IPS DF 4.7 (cell line): ENCODE measurements at regions not wholly inside any gene's neighbourhood (a gene's known extent, or its start where the extent isn't known, plus 50 kb on each side); places are given as distances from the start of the nearest gene placed in this dataset.
"Not testable (repeated sequence)": the region's sequence is repeated elsewhere in the genome, so short reads cannot be mapped to it uniquely, and the experiment has no call there.

Experiments
- DNase-seq: peaks from one replicate; pipeline ENCODE4 v3.0.0-alpha.2; 2013; ENCODE audit warnings: low spot score; ENCODE audit errors: extremely low read depth

DNA sequence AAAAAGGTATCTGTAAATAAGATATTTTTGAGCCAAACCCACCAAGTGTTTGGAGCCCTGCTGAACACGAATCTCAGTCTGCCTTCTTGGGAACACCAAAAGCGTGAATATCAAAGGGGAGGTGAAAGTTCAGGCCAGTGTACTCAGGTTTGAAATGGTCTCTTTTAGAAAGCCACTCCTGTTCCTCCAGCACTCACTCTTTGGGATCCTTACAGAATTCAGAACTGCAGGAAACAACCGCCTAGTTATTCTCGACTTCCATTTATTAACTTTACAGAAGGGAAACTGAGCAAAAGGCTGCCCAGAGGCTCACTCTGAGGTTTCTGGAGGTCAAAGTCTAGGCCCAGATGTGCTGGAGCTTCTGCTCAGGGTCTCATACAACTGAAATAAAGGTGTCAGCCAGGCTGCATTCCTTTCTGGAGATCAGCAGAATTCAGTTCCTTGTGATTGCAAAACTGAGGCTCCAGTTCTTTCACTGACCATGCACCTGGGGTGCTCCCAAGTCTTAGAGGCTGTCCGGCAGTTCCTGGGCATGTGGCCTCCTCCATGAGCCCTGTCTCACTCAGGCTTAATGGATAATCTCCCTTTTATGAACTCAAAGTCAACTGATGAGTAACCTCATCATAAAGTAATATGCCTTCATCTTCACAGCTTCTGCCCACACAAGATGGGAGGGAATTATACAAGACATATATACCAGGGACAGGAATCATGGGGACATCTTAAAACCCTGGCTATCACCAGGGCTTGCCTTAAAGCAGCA, 65.5 kb upstream of the TNFAIP3 start:
- no peak for DNase-seq

DNA sequence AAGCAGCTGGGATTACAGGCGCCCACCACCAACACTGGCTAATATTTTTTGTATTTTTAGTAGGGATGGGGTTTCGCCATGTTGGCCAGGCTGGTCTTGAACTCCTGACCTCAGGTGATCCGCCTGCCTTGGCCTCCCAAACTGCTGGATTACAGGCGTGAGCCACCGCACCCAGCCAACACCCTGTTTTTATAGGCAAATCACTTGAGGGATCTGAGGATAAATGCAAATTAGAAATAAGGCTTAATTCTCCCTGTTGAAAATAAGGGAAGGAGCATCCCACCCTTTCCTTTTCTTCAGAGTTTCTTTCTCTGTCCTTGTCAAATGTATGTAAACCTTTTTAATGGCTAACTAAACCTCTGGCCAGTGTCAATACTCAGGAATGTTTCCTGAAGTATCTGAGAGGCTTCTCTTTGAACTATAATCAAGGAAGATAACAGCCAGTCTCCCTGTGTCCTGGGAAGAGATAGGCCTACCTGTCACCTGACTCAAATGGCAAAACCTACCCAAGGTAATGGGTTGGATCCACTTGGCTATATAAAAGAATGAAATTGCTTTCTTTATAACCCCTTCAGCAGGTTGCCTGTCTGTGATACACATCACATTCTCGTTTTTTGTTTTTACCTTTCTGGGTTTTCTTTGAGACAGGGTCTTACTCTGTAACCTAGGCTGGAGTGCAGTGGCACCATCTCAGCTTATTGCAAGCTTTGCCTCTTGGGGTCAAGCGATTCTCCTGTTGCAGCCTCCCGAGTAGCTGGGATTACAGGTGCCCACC, 64.5 kb upstream of the TNFAIP3 start:
- DNase-seq, result no peak

DNA sequence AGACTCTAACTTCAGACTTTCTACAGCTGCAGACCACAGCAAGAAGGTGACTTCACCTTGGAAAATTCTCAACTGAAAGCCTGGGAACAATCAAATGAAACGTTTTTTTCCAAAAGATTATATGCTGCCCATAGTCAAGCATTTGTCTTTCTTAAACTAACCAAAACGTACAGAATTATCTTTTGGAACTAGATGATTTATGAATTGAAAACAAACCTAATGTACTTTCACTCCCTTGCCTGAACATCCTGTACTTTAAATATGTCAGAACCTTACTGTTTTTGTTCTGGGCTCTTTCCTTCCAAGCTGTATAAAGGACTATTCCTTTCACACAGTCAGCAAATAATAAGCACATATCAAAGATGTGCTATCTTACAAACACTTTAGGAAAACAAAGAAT, 62.4 kb upstream of the TNFAIP3 start:
- no peak for DNase-seq

DNA sequence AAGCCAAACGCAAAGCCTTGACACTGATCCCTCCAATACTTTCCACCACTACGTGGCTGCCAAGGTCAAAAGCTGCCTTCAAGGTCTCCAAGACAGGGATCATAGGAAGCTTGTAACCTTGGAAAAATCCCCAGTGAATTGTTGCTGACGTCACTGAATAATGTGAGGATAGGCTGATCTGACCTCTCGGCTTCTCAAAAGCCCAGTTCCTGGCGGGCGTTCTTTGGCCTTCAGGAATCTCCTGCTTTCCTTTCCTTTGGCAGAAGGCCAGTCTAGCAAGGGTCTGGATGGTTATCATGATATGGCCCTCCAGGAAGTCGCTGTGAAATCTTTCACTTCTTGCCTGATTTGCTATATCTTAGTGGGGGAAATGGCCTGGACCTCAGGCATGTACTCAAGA, 61.4 kb upstream of the TNFAIP3 start:
- no peak for DNase-seq

DNA sequence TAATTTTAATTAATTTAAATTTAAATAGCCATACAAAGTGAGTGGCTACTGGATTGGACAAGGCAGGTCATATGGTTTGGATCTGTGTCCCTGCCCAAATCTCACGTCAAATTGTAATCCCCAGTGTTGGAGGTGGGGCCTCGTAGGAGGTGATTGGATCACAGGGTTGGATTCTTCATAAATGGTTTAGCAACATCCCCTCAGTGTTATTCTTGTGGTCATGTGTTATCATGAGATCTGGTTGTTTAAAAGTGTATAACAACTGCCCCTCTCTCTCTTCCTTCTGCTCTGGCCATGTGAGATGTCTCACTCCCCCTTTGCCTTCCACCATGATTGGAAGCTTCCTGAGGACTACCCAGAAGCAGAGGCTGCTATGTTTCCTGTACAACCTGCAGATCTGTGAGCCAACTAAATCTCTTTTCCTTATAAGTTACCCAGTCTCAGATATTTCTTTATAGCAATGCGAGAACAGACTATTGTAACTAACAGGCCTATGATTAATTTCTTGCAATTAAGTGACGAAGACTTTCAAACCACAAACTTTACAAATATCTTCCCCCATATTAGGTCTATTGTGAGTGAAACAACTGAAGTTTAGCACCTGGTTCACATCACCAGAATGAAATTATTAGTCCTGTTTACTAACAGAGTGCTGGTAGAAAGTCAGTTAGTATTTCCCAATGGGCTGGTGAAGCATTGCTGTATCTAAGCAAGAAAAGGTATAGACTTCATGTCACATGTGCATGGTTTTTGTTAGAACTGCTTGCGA, 60.0 kb upstream of the TNFAIP3 start:
- no peak for DNase-seq

DNA sequence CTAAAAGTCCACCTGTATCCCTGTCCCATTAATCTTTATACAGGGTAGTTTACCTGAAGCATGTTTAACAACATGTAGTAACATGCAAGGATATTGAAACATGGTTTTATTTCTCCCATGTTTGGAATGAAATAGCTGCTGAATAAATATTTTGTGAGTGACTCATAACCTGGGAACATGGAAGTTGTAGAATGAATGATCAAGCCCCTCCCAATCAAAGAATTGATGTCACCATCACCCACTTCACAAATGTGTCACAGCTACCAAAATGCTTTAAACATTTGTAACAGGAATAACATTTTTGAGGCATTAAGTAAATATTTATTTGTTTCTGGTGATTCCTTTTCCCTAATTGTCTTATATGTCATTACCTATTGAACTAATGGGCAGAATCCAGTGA, 58.9 kb upstream of the TNFAIP3 start:
- DNase-seq, result no peak

DNA sequence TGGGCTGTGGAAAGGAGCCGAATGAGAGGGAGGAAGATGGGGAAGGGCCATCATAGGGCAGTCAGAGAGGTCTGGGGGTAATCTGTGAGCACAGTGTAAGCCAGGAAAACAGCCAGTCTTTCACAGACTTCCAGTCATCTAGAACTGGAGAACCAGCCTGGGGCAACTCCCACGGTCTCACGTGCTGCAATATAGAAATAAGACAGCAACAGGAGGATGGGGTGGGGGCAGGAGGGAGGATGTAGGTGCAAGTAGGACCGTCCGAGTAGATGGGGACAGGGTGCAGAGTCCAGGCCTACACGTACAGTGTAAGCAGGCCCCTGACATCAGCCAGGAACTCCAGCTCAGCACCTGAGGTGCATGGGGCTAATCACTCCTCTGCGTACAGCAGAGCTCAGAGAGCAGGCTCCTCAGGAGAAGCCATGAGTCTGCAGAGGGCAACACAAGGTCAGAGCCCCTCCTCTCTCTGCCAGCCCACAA, 58.2 kb upstream of the TNFAIP3 start:
- no peak for DNase-seq

DNA sequence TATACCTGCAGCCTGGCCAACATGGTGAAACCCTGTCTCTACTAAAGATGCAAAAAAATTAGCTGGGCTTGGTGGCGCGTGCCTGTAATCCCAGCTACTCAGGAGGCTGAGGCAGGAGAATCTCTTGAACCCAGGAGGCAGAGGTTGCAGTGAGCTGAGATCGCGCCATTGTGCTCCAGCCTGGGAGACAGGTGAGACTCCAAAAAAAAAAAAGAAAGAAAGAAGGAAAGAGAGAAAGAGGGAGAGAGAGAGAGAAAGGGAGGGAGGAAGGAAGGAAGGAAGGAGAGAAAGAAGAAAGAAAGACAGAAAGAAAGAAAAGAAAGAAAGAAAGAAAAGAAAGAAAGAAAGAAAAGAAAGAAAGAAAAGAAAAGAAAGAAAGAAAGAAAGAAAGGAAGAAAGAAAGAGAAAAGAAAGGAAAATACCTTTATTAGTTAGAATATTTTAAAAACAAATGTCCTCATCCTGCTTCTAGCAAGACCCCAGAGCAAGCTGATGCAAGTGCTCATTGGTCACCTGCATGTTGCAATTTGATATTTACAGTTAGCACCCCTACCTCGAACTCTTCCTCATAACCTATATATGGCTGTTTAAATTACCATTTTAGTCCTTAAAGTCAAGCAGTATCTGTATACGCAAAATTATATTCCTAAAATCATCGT, 57.0 kb upstream of the TNFAIP3 start:
- DNase-seq, result not testable (repeated sequence)

DNA sequence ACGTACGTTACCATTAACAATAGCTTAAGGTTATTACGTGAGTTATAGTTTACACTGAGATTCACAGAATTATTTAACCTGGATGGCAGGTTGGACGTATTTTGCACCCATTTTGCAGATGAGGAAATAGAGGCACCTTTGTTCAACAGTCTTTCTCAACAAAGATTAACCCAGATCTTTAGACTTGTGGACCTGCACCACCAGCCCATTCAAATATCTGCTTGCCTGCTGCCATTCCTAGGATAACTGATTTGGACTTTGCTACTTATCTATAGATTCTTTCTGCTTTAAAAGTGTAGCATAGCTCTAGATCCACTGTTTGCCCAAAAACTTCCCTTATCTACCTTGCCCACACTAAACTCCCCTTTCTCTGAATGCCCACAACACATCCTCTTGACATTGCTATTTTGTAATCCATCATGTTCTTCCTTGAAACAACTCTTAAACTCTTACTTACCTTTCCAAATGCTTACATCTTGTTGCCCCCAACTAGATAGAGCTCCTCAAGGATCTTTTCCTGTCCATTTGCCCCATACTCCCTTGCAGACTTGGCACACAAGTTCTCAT, 56.4 kb upstream of the TNFAIP3 start:
- no peak for DNase-seq

DNA sequence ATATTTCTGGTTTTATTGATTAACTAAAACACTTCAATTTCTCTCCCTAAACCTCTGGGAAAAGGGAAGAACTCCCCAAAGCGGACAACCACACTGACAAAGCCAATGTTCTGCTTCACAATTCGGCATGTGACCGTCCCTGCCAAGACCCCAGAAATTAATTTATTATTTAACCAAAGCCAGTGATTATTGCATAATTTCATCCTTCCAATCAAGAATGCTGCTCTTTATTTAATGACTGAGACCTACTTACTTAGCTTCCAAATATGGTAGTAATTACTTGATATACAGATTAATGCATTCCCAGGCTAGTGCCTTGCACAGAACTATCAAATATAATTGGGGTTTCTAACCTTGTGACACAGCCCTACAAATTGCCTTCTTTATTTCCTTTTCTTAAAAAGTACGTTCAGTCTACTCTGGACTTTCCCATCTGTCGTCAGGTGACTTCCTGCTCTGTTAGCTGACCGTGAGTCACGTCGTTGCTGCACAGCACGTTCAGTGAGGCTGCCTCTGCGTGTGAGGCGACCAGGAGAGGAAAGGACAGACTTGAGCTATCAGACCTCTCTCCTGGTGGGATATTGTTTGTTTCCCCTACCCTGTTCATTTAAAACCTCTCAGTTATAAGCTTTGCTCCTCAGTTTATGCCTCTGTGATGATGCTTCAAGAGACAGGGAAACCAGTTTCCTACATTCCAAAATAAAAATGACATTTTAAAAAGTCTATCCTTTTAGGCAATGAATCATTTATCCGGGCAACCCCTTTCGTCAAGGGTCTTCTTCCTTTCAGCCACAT, 55.7 kb upstream of the TNFAIP3 start:
- DNase-seq, result no peak

DNA sequence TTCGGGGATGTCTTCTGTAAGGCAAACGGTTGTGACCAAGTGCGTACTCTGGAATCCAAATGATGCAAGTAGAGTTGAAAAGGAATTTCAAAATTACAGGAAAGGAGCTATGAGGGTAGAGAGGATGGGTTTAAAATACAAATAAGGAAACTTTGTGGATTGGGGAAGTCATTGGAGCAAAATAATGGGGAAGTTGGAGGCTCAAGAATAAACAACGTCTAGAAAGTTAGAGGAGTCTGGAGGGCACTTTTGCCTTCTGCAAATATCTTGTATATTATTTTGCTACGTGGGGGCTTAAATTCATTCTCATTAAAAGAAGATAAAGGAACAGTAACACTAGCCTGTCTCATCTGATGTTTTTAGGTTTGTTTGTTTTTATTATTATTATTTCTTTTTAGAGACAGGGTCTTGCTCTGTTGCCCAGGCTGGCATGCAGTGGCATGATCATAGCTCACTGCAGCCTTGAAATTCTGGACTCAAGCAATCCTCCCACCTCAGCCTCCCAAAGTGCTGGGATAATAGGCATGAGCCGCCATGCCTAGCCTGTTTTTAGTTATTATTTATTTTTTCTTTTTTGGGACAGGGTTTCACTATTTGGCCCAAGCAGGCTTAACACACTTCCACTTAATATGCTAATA, 55.0 kb upstream of the TNFAIP3 start:
- DNase-seq, result no peak

DNA sequence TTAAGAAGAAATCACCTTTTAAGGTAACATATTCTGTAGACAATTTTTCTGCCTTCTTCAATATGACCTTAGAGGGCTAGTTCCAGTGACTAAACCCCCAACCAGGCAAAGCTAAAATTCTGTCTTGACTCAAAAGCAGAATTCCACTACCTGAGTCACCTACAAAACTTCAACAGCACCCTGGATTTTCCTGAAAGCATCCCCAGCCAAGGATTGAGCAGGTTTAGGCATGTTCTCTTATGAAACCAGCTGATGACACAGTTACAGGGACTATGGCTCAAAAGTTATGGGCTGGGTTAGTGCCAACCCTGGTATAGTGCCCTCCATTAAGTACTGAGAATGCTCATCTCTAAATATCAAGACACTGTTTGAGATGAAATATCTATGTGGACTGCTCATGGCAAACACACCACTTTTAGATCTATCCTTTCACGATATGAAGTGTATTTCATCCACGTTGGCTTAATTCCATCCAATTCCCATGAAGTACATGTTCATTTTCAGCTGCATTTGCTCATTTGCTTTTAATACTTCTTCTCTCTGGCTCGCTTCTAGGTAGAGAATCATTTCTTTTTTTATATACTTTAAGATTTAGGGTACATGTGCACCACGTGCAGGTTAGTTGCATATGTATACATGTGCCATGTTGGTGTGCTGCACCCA, 53.6 kb upstream of the TNFAIP3 start:
- no peak for DNase-seq

DNA sequence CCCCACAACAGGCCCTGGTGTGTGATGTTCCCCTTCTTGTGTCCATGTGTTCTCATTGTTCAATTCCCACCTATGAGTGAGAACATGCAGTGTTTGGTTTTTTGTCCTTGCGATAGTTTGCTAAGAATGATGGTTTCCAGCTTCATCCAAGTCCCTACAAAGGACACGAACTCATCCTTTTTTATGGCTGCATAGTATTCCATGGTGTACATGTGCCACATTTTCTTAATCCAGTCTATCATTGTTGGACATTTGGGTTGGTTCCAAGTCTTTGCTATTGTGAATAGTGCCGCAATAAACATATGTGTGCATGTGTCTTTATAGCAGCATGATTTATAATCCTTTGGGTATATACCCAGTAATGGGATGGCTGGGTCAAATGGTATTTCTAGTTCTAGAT, 53.0 kb upstream of the TNFAIP3 start:
- not testable (repeated sequence) for DNase-seq

DNA sequence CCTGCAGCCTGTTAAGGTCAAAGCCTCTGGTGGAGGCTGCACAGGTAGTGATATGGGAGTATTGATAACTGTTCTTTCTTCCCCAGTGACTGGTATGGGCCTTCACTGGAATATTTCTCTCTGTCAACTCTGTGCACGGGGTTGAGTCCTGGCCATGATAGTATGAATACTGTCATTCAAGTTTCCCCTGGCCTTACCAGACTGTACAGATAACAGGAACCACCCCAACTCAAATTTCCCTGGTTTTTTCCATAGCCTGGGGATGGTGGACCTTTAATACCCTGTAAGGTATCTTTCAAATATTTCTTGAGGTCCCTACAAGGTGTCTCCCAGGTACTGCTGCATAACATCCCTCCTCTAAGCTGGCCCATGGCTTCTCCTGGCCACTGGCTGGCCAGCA, 51.4 kb upstream of the TNFAIP3 start:
- no peak for DNase-seq

DNA sequence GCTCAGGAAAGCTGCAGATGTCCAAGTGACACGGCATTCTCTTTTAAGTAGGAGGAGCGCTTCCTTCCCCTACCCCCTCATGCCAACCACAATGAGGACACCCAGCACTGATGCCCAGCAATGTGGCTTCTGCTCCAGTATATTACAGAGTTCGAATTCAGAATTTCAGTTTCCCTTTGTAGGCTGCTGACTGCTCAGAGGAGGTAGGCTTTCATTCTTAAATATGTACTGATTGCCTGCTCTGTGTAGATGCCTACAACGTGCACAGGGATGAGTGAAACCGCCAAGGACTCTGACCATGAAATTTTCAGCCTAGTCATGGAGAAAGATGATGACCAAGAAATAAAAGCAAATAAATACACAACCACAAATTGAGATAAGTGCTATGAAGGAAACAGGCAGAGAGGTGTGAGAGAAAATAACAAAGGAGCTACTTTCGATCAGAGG, 50.9 kb upstream of the TNFAIP3 start:
- DNase-seq, result no peak

DNA sequence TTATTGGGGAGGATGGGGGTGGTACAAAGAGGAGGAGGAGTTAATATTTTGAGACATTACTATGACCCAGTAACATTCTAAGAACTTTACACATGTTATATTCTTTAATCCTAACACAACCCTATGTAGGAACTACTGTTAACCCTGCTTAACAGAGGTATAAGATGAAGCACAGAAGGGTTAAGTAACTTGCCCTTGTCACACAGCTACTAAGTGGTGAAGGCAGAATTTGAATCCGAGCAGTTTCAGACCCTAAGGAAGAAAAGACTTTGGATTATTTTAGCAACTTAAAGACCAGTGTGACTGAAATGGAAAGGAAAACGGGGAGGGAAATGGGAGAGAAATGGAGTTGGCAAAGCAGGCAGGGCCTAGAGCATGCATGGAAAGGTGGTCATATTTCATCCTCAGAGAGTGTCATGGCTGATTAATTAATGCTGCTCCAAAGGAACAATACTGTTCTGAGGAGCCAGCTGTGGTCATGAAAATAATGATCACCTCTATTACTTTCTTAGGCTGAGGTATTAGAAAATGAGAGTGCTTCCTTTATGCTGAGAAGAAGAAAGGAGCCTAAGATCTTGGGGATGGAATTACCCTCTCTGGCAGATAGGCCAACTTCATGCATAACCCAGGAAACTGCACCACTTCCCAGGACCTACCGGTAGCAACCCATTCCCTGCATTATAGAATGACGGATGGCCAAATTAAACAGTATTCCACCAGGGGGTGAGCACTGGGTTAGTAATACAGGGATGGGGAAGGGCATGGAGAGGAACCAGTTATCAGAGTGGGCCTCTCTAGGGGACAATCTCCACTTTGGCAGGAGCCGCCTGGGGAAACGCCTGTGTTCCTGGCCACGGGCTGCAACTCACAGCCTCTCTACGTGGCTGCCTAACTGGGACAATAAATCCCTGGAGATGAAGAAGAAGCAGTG, 50.1 kb upstream of the TNFAIP3 start:
- no peak for DNase-seq
